HCT116 (cell line): ENCODE measurements at regions not wholly inside any gene's neighbourhood (a gene's known extent, or its start where the extent isn't known, plus 50 kb on each side); places are given as distances from the start of the nearest gene placed in this dataset.

ENCODE experiments used
- ATAC-seq: fragments of 200-7000 bp; cut with Tn5 transposase; 2 replicates; pipeline ENCODE4 v1.9.1; 2020; ENCODE audit warnings: mild to moderate bottlenecking, moderate library complexity
- BruUV-seq: library from RNA; stranded (reverse); fragments of 400-500 nt; replicated peaks from 2 replicates; lab custom pipeline; 2021; lab: Mats Ljungman, UMichigan
- CTCF ChIA-PET: fragments of 300-600 bp; sonication (Branson Sonifier 250); formaldehyde crosslinking; loops from one replicate; lab custom pipeline; 2021; ENCODE audit warnings: antibody characterized with exemption; lab: Charles Lee
- POLR2A ChIA-PET: fragments of 300-600, 350-600 bp; sonication (Branson Sonifier 250); formaldehyde crosslinking; loops from one replicate; lab custom pipeline; 2021; ENCODE audit warnings: antibody characterized with exemption; lab: Charles Lee
- RAD21 ChIA-PET, 2 experiments: fragments of 300-600 bp; sonication (Branson Sonifier 250); formaldehyde crosslinking; loops; one replicate each; lab custom pipeline; 2023; ENCODE audit warnings: low total read pairs in 2 of 2; ENCODE audit not compliant: uncharacterized antibody in 2 of 2, unreplicated experiment in 2 of 2, low non-redundant PET in 1 of 2; lab: Charles Lee
- DNase-seq: peaks from one replicate; pipeline ENCODE4 v3.0.0-alpha.2; 2010; ENCODE audit warnings: low read depth, low spot score
- H2AFZ ChIP-seq: fragments of 200-600 bp; shearing (Covaris generic), sonication (generic); 2 replicates; pipeline ENCODE4 v1.6.1; 2017; ENCODE audit warnings: low read depth, mixed run types, mixed read lengths, antibody characterized with exemption, low read length; ENCODE audit not compliant: poor library complexity, severe bottlenecking
- H3K27ac ChIP-seq: 2 replicates; pipeline ENCODE4 v1.5.1; 2012; ENCODE audit warnings: low read depth, low read length
- H3K27me3 ChIP-seq: fragments of 200-600 bp; sonication (generic); 2 replicates; pipeline ENCODE4 v1.6.1; 2016; ENCODE audit warnings: mixed run types, low read length, mixed read lengths; ENCODE audit not compliant: insufficient read depth
- H3K36me3 ChIP-seq, 2 experiments: fragments of 200-500 bp in 1 of 2; fragments of 200-600 bp in 1 of 2; sonication (Bioruptor generic) in 1 of 2; sonication (generic) in 1 of 2; 2 replicates each; pipeline versions ENCODE4 v1.5.1 to v1.6.1; 2014 to 2016; ENCODE audit warnings: low read length in 2 of 2, inconsistent platforms in 1 of 2, mixed read lengths in 1 of 2, mixed run types in 1 of 2; ENCODE audit not compliant: insufficient read depth in 2 of 2, control insufficient read depth in 1 of 2
- H3K4me1 ChIP-seq, 2 experiments: fragments of 200-600 bp in 1 of 2; sonication (generic) in 1 of 2; 2 replicates each; pipeline versions ENCODE4 v1.5.1 to v1.6.1; 2012 to 2017; ENCODE audit warnings: low read length in 2 of 2, inconsistent platforms in 1 of 2, mild to moderate bottlenecking in 1 of 2, mixed read lengths in 1 of 2, mixed run types in 1 of 2, moderate library complexity in 1 of 2; ENCODE audit not compliant: insufficient read depth in 2 of 2, control insufficient read depth in 1 of 2
- H3K4me2 ChIP-seq: fragments of 200-600 bp; sonication (generic); 2 replicates; pipeline ENCODE4 v1.6.1; 2017; ENCODE audit warnings: mixed run types, low read length, mixed read lengths
- H3K4me3 ChIP-seq, 2 experiments: fragments of 200-600 bp in 1 of 2; sonication (generic) in 1 of 2; replicated peaks in 1 of 2; 2 replicates each; pipeline ENCODE4 v1.5.1; 2011 to 2016; ENCODE audit warnings: low read length in 2 of 2, control low read depth in 1 of 2, low read depth in 1 of 2, mild to moderate bottlenecking in 1 of 2, mixed read lengths in 1 of 2, mixed run types in 1 of 2
- H3K79me2 ChIP-seq: fragments of 200-600 bp; sonication (generic); 2 replicates; pipeline ENCODE4 v1.6.1; 2017; ENCODE audit warnings: mild to moderate bottlenecking, mixed run types, low read length, moderate library complexity, mixed read lengths; ENCODE audit not compliant: insufficient read depth
- H3K9ac ChIP-seq: fragments of 200-600 bp; sonication (generic); 2 replicates; pipeline ENCODE4 v1.6.1; 2016; ENCODE audit warnings: low read length, mixed read lengths
- H3K9me2 ChIP-seq: fragments of 200-600 bp; sonication (generic), shearing (Covaris generic); 2 replicates; pipeline ENCODE4 v1.6.1; 2017; ENCODE audit warnings: mixed run types, mild to moderate bottlenecking, moderate library complexity; ENCODE audit not compliant: insufficient read depth
- H3K9me3 ChIP-seq, 2 experiments: fragments of 200-500 bp in 1 of 2; fragments of 200-600 bp in 1 of 2; sonication (Bioruptor generic) in 1 of 2; sonication (generic) in 1 of 2; 2 replicates each; pipeline ENCODE4 v1.6.1; 2014 to 2017; ENCODE audit warnings: low read length in 2 of 2, mixed read lengths in 2 of 2, inconsistent platforms in 1 of 2, low read depth in 1 of 2, mild to moderate bottlenecking in 1 of 2, mixed run types in 1 of 2, moderate library complexity in 1 of 2; ENCODE audit not compliant: control insufficient read depth in 1 of 2, insufficient read depth in 1 of 2
- H4K20me1 ChIP-seq: fragments of 200-600 bp; sonication (generic), shearing (Covaris generic); 2 replicates; pipeline ENCODE4 v1.6.1; 2017; ENCODE audit warnings: mixed run types, mild to moderate bottlenecking, moderate library complexity; ENCODE audit not compliant: insufficient read depth
- CBX3 ChIP-seq: IDR thresholded peaks from 2 replicates; pipeline ENCODE4 v1.6.1; 2012; ENCODE audit warnings: low read depth
- EGR1 ChIP-seq: IDR thresholded peaks from 2 replicates; pipeline ENCODE4 v1.6.1; 2012; ENCODE audit warnings: low read depth
- EZH2phosphoT487 ChIP-seq: fragments of 200-600 bp; IDR thresholded peaks from 2 replicates; pipeline ENCODE4 v1.6.1; 2018; ENCODE audit warnings: antibody characterized with exemption, borderline replicate concordance
- JUND ChIP-seq: IDR thresholded peaks from 2 replicates; pipeline ENCODE4 v1.6.1; 2012
- POLR2A ChIP-seq: IDR thresholded peaks from 2 replicates; pipeline ENCODE4 v1.7.0; 2011; ENCODE audit warnings: borderline replicate concordance; ENCODE audit not compliant: insufficient read depth, insufficient read length; ENCODE audit errors: extremely low read depth
- POLR2AphosphoS5 ChIP-seq: IDR thresholded peaks from 2 replicates; pipeline ENCODE4 v1.6.1; 2011; ENCODE audit warnings: mild to moderate bottlenecking, low read depth, low read length, moderate library complexity
- RAD21 ChIP-seq: IDR thresholded peaks from 2 replicates; pipeline ENCODE4 v1.6.1; 2012; ENCODE audit warnings: low read depth, mild to moderate bottlenecking
- SP1 ChIP-seq: IDR thresholded peaks from 2 replicates; pipeline ENCODE4 v1.6.1; 2012; ENCODE audit warnings: low read depth
- TCF7L2 ChIP-seq: IDR thresholded peaks from 2 replicates; pipeline ENCODE4 v1.7.0; 2011; ENCODE audit warnings: borderline replicate concordance, inconsistent platforms; ENCODE audit not compliant: insufficient read depth, insufficient read length; ENCODE audit errors: extremely low read depth
- ZBTB33 ChIP-seq: IDR thresholded peaks from 2 replicates; pipeline ENCODE4 v1.6.1; 2011; ENCODE audit warnings: mild to moderate bottlenecking, low read length, moderate library complexity; ENCODE audit not compliant: insufficient replicate concordance; ENCODE audit errors: extremely low read depth
- ZFX ChIP-seq: fragments of 450-650 bp; IDR thresholded peaks from 2 replicates; pipeline ENCODE4 v1.6.1; 2017
- intact Hi-C: fragments of 100-400 bp; cut with micrococcal nuclease; formaldehyde crosslinking; loops from 2 replicates; pipeline ENCODE4 v1.10.0; 2022
- TF ChIP-seq, protein P1 (sequence below): IDR thresholded peaks from 2 replicates; pipeline ENCODE4 v1.6.1; 2012
- TF ChIP-seq, protein P2 (sequence below), 3 experiments: fragments of 200-600 bp in 1 of 3; sonication (generic) in 1 of 3; IDR thresholded peaks in 2 of 3; conservative IDR thresholded peaks in 1 of 3; 2 replicates each; pipeline ENCODE4 v1.5.1; 2012 to 2017; ENCODE audit warnings: low read depth in 2 of 3, low read length in 2 of 3, antibody characterized with exemption in 1 of 3, borderline replicate concordance in 1 of 3, control low read depth in 1 of 3, mild to moderate bottlenecking in 1 of 3, mixed read lengths in 1 of 3, mixed run types in 1 of 3, moderate library complexity in 1 of 3; ENCODE audit not compliant: insufficient read depth in 1 of 3

DNA sequence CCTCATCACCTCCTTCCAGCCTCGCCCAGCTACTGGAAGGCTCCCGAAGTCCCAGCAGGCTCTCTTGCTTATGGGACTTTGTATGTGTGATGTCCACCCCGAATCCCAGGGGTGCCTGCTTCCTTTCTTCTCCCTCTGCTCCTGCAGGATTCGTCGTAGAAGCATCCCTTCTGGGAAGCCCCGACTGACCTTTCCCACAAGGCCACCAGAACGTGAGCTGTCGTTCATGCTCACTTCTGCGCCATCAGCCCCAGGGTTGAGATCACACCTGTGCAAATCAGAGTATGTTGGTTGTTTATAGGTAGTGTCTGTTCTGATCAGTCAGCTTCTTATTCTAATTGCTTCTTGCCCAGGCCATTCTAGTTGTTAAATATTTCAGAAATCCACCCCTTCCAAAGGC is 101.8 kb downstream of the HS1BP3 start:
- no peak overlapping the region for H3K27ac ChIP-seq
- peaks cover 0 to 3% of the 10 kb centered on the region in 2 experiments; a peak in 1 of 4 replicates for H3K9me3 ChIP-seq
- ChIA-PET CTCF (no interaction called here), POLR2A (interaction anchor here (1.0 kb wide), 1 partner anchor 102 kb away, joined by 3 read pairs; the partner anchor contains the start of gene RHOB), RAD21 (no interaction called here)
- H3K36me3 ChIP-seq: no peaks in the 10 kb centered on the region
- no peak overlapping the region for H3K4me2 ChIP-seq
- no peak overlapping the region for H3K4me3 ChIP-seq
- H3K9ac ChIP-seq: no peak overlapping the region
- no peak overlapping the region for H2AFZ ChIP-seq
- DNase-seq (no peak), ATAC-seq (no peak)
- BruUV-seq: no TSS peak
- TF ChIP-seq JUND (no peak), CBX3 (no peak), TCF7L2 (no peak), RAD21 (no peak), ZFX (no peak), EZH2phosphoT487 (no peak), POLR2A (no peak), POLR2AphosphoS5 (no peak), SP1 (no peak), EGR1 (no peak), ZBTB33 (no peak)
- TF ChIP-seq, protein P1, sequence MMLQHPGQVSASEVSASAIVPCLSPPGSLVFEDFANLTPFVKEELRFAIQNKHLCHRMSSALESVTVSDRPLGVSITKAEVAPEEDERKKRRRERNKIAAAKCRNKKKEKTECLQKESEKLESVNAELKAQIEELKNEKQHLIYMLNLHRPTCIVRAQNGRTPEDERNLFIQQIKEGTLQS: no peak
- TF ChIP-seq, protein P2, sequence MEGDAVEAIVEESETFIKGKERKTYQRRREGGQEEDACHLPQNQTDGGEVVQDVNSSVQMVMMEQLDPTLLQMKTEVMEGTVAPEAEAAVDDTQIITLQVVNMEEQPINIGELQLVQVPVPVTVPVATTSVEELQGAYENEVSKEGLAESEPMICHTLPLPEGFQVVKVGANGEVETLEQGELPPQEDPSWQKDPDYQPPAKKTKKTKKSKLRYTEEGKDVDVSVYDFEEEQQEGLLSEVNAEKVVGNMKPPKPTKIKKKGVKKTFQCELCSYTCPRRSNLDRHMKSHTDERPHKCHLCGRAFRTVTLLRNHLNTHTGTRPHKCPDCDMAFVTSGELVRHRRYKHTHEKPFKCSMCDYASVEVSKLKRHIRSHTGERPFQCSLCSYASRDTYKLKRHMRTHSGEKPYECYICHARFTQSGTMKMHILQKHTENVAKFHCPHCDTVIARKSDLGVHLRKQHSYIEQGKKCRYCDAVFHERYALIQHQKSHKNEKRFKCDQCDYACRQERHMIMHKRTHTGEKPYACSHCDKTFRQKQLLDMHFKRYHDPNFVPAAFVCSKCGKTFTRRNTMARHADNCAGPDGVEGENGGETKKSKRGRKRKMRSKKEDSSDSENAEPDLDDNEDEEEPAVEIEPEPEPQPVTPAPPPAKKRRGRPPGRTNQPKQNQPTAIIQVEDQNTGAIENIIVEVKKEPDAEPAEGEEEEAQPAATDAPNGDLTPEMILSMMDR (IDR thresholded peaks at IDR 0.05 in 2 of 3, conservative IDR thresholded peaks at IDR 0.05 in 1 of 3; ENCODE audit: borderline replicate concordance in 1 of 3, insufficient read depth in 1 of 3, low read depth in 2 of 3, low read length in 2 of 3): no peak
- no peaks in the 10 kb centered on the region for H4K20me1 ChIP-seq
- intact Hi-C loops: no loop called here
- no peaks in the 10 kb centered on the region for H3K27me3 ChIP-seq
- no peaks in the 10 kb centered on the region for H3K4me1 ChIP-seq
- no peaks in the 10 kb centered on the region for H3K79me2 ChIP-seq
- no peaks in the 10 kb centered on the region for H3K9me2 ChIP-seq
